Mesenteric fat pad (tissue), 1 donor: ENCODE measurements at regions not wholly inside any gene's neighbourhood (a gene's known extent, or its start where the extent isn't known, plus 50 kb on each side); places are given as distances from the start of the nearest gene placed in this dataset.

Experiments
- DNase-seq: peaks from one replicate; pipeline ENCODE4 v3.0.0-alpha.2; 2020; ENCODE audit warnings: low spot score
- donor health status: DM: yes; HTN: yes; CAD: no.

- no peak for DNase-seq
Measured at GRCh38 chr3:118347396-118348168, 687.1 kb downstream of the IGSF11 start.

DNA sequence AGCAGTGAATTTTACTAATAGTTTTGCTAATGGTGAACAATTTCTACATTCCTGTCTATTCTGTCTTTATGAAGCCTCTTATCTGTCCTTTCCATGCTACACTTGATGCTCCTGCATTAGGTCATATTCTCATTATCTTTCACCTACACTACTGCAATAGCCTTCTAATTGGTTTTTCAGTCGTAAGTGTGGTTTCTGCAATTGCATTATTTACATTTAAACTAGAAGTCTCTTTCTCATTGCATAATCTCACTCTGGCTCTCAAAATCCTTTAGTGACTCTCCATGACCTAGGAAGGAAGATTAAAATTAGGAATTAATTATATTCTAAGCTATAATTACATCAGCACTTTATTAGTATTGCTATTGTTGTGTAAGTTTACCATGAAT, 686.5 kb downstream of the IGSF11 start:
- DNase-seq: no peak

DNA sequence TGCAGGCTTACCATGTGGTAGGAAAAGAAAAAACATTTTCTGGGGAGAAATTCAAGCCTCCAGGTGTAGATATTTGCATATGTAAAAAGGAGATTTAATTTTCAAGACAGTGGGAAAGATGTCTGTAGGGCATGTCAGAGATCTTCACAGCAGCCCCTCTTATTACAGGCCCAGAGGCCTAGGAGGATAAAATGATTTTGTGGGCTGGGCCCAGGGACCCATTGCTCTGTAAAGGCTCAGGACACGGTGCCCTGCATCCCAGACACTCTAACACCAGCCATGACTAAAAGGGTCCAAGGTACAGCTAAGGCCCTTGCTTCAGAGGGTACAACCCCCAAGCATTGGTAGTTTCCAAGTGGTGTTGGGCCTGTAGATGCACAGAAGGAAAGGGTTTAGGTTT, 680.1 kb downstream of the IGSF11 start:
- no peak for DNase-seq

DNA sequence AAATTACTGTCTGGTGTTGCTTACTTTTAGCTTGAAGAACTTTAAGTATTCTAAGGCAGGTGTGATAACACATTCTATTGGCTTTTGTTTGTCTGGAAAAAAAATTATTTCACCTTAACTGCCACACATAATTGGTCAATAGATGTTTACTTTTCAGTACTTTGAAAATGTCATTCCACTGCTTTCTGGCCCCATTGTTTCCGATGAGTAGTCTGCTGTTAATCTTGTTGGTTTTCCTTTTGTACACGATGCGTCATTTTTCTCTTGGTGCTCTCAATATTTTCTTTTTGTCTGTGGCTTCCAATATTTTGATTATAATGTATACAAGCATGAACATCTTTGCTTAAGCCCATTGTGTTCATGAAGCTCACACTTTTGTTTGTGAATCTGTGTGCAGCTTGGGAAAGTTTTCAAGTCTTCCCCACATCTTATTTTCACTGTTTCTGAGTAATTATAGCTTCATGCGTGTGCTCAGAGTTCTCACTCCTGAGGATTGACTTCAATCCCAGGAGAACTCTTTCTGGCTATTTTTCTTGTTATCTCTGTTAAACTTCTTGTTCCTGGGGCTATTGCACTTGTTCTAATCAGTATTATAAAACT, 664.7 kb downstream of the IGSF11 start:
- DNase-seq: no peak

- no peak for DNase-seq
Measured at GRCh38 chr3:118380576-118380975, 654.1 kb downstream of the IGSF11 start.

GRCh38 chr3:118396491-118396890, 638.2 kb downstream of the IGSF11 start:
- no peak for DNase-seq

DNA sequence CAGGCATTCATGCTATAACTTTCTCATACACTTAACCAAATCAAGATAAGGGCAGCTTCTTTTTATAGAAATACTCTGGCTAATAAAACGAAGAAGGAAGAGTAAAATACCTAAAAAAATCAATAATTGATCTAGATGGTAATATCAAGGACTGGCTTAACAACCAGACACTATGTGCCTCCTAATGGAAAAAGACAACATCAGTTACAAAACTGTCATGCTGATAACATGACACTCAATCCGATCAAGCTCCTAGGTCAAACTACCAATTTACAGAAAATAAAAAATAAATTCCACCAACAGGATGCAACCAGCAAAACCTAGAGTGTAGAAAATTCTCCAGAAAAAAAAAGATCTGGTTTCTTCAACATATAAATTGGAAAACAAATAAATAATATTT, 634.6 kb downstream of the IGSF11 start:
- no peak for DNase-seq

- no peak for DNase-seq
Measured at GRCh38 chr3:118400886-118401285, 633.8 kb downstream of the IGSF11 start.

GRCh38 chr3:118401887-118402286, 632.8 kb downstream of the IGSF11 start:
- no peak for DNase-seq

DNA sequence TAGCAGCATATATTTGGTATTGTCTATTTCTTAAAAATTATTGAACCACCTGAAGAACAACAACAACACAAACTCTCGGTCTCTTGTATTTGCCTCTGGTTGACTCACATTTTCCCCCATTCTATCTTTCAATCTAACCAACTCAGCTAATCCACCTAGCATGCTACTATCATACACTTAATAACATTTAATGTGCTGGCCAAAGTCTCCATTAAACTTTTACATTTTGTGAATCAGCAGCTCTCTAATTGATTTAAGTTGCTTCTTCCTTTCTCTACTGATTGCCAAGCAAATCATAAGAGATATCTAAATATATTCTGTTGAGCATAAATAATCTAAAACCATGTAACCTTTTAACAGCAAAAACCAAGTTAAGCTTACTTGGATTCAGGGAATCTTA, 631.7 kb downstream of the IGSF11 start:
- DNase-seq: no peak

GRCh38 chr3:118406562-118406961, 628.1 kb downstream of the IGSF11 start:
- DNase-seq: no peak

GRCh38 chr3:118408431-118408830, 626.2 kb downstream of the IGSF11 start:
- DNase-seq: no peak

GRCh38 chr3:118412503-118412902, 622.1 kb downstream of the IGSF11 start:
- no peak for DNase-seq

GRCh38 chr3:118425272-118425837, 609.3 kb downstream of the IGSF11 start:
- no peak for DNase-seq

GRCh38 chr3:118433825-118434224, 600.8 kb downstream of the IGSF11 start:
- DNase-seq: no peak

DNA sequence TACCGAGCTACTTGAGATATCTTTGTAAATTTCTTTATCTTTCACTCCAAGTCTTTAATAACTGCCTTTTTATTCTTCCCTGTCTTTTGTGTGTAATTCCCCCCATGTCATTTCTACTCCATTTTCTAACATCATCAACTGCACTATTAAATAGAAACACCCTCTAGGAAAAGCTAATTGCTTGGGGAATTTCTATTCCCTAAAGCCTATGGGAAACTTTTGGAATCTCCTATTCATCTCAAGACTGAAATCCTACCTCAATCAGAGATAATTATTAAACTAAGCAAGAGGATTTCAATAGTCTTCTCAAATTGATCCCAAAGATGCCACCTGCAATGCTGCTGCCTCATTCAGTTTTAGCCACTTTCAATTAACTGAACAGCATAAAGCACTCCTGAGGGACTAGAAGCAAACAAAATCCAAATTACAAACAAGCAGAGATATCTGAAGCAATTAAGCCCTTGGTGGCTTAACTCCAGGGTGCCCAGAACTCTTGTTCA, 598.7 kb downstream of the IGSF11 start:
- DNase-seq: no peak

DNA sequence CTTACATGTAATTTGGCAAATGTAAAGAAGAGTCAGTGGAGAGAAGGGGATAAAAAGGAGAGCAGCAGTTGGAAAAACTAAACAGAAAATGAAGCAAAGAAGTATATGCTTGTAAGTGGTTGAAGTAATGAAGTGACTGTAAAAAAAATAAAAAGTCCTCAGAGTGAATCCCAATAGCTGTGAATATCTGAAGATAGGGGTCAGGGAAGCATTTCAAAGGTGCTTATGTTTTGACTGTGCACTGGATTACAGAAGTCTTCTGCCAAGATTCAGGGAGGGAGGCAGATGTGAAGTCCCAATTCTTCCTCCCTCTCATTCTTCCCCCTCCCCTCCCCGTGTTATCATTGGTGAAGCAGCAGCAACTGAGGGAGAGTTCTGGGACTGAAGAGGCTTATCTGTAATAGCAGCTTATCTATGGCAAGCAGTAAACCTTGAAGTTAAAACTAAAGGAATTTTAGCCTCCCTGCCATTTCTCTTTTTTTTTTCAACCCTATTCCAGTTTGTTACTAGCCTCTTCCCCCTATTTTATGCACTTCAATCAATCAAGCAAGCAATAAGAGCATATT, 597.9 kb downstream of the IGSF11 start:
- DNase-seq: no peak

DNA sequence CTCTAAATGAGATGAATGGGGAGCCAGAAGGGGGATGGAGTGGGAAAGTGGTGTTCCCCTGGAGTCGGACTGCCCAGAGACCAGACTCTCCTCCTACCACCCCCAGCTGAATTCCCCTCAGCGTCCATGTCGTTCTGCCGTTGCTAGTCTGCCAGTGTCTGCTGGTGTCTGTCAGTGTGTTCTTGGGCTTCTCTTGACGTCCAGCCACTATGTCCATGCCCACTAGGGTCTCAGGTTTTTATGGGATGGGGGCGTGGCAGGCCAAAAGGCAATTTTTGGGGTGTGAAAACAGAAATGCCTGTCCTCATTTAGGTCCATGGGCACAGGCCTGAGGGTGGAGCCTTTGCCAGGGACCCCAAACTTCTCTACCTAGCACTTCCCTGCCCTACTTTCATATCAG, 589.6 kb downstream of the IGSF11 start:
- DNase-seq: no peak

DNA sequence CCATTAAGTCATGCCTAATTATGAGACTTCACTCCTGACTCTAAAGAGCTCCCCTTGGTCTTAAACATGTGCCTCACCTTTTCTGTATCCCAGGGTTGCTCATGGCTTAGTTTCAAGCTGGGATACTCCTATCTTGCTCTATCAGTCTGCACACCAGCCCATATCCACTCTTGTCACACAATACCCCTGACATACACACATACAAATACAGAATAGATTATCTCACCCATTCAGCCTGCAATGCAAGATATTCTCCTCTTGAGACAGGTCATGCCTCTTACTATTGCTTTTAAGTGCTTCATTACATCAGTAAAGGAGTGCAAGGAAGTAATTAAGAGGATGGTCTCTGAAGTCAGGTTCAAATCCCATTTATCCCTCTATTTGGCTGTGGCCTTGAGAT, 587.3 kb downstream of the IGSF11 start:
- DNase-seq: no peak

DNA sequence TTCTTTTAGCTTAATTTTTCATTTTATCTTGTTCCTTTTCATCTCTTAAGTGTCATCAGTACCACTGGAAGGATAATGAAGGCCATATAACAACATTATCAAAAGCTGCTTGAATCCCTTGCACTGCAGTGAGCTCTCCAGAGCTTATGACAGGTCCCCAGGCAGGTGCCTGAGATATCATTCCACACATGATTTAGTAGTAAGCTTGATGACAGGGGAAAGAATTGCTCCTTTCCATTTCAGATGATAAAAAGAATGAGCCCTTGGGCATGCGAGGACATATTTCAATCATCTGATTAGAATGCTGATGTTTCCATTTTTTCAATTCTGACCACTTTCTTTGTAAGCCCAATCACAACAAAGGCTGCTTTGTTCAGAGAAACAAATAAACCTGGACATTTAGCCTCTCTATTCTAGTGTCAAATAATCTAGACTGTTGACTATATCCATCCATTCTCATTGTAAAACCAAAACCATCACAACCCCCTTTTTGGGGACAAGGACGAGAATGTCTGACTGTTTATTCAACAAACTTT, 567.8 kb downstream of the IGSF11 start:
- DNase-seq: no peak

GRCh38 chr3:118468801-118469200, 565.8 kb downstream of the IGSF11 start:
- no peak for DNase-seq

DNA sequence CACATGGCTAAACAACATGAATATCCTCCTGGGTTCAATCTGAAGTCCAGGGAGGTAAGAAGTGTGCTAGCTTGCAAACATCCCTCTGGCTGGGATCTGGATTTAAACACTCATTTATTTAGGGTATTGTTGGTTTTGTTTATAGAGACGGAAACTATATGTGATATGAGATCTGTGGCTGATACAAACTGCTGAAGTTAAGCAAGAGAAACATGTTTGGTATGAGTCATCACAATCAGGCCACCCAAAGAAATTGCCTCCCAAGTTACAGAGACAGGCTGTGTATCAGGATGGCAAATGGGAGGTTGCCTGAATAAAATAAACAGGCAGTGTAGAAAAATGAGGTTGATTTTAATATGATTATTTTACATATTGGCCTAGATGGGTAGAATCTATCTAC, 562.1 kb downstream of the IGSF11 start:
- DNase-seq: no peak
